Peyer's patch (tissue), 4 donors: ENCODE measurements at regions not wholly inside any gene's neighbourhood (a gene's known extent, or its start where the extent isn't known, plus 50 kb on each side); places are given as distances from the start of the nearest gene placed in this dataset.

Experiments used
- DNase-seq, 3 donors: peaks; one replicate each; pipeline ENCODE4 v3.0.0-alpha.2; 2017 to 2019
- H3K27ac ChIP-seq, 4 donors: fragments of 200-600 bp; sonication (generic); one replicate each; pipeline ENCODE4 v1.5.1; 2016 to 2019
- H3K27me3 ChIP-seq, 2 donors: fragments of 200-600 bp; sonication (generic); one replicate each; pipeline ENCODE4 v1.5.1; 2019
- H3K36me3 ChIP-seq, 3 donors: fragments of 200-600 bp; sonication (generic); one replicate each; pipeline ENCODE4 v1.5.1; 2016 to 2019
- H3K4me1 ChIP-seq, 4 donors: fragments of 200-600 bp; sonication (generic); one replicate each; pipeline ENCODE4 v1.5.1; 2016 to 2019
- H3K4me3 ChIP-seq, 4 donors: fragments of 200-600 bp; sonication (generic); 1 replicate in 3 of 4; 2 replicates in 1 of 4; pipeline ENCODE4 v1.5.1; 2016 to 2019; ENCODE audit warnings: mild to moderate bottlenecking in 1 of 4
- H3K9me3 ChIP-seq, 4 donors: fragments of 200-600 bp; sonication (generic); one replicate each; pipeline ENCODE4 v1.5.1; 2016 to 2019; ENCODE audit warnings: mild to moderate bottlenecking in 1 of 4
- POLR2A ChIP-seq, 2 donors: fragments of 450-650 bp; IDR thresholded peaks; one replicate each; pipeline ENCODE4 v1.5.1; 2017; ENCODE audit warnings: antibody characterized with exemption in 2 of 2, mild to moderate bottlenecking in 2 of 2, moderate library complexity in 2 of 2
- TF ChIP-seq, protein P1 (sequence below), 6 experiments: fragments of 450-650 bp in 4 of 6; fragments of 200-600 bp in 2 of 6; sonication (generic) in 1 of 6; IDR thresholded peaks; one replicate each; pipeline ENCODE4 v1.5.1; 2017 to 2019; ENCODE audit warnings: antibody characterized with exemption in 6 of 6, mild to moderate bottlenecking in 3 of 6, moderate library complexity in 1 of 6

DNA sequence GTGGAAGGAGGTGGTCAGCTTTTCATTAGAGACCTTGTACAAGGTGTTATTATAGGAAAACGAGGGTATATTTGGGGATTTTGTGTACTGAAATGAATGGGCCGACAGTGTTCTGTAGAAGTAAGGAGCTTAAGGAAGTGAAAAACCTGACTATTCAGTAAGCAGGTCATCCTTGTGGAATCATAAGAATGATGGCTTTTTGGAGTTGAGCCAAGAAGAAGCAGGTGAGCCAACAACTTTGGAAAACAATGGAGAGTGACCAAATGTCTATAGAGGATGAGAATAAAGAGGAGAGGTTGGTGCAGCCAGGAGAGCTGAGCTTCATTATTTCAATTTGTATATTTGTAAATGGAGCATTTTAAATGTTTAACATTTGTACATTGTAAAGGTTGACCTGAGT is 595.7 kb downstream of the CCSER2 start:
- Histone ChIP-seq H3K4me1 (no peaks in the 10 kb centered on the region), H3K27ac (no peak overlapping the region), H3K36me3 (no peaks in the 10 kb centered on the region), H3K4me3 (no peak overlapping the region), H3K27me3 (no peaks in the 10 kb centered on the region), H3K9me3 (no peaks in the 10 kb centered on the region)
- no peak for DNase-seq
- TF ChIP-seq, protein P1, sequence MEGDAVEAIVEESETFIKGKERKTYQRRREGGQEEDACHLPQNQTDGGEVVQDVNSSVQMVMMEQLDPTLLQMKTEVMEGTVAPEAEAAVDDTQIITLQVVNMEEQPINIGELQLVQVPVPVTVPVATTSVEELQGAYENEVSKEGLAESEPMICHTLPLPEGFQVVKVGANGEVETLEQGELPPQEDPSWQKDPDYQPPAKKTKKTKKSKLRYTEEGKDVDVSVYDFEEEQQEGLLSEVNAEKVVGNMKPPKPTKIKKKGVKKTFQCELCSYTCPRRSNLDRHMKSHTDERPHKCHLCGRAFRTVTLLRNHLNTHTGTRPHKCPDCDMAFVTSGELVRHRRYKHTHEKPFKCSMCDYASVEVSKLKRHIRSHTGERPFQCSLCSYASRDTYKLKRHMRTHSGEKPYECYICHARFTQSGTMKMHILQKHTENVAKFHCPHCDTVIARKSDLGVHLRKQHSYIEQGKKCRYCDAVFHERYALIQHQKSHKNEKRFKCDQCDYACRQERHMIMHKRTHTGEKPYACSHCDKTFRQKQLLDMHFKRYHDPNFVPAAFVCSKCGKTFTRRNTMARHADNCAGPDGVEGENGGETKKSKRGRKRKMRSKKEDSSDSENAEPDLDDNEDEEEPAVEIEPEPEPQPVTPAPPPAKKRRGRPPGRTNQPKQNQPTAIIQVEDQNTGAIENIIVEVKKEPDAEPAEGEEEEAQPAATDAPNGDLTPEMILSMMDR (IDR thresholded peaks at IDR 0.05) = no peak
- TF ChIP-seq POLR2A (IDR thresholded peaks at IDR 0.05) = no peak

- H3K27ac ChIP-seq = no peak overlapping the region
- H3K4me1 ChIP-seq = no peaks in the 10 kb centered on the region
- DNase-seq = no peak
- H3K4me3 ChIP-seq = no peak overlapping the region
- H3K9me3 ChIP-seq = no peaks in the 10 kb centered on the region
- no peaks in the 10 kb centered on the region for H3K36me3 ChIP-seq
- no peak for TF ChIP-seq POLR2A (IDR thresholded peaks at IDR 0.05)
- TF ChIP-seq, protein P1 (IDR thresholded peaks at IDR 0.05) = no peak
- no peaks in the 10 kb centered on the region for H3K27me3 ChIP-seq
Observed at GRCh38 chr10:84925495-84925894, 597.1 kb downstream of the CCSER2 start.

- DNase-seq = no peak
- no peak for TF ChIP-seq POLR2A (IDR thresholded peaks at IDR 0.05)
- TF ChIP-seq, protein P1 (IDR thresholded peaks at IDR 0.05) = no peak
- Histone ChIP-seq H3K27ac (no peak overlapping the region), H3K27me3 (no peaks in the 10 kb centered on the region), H3K36me3 (no peaks in the 10 kb centered on the region), H3K4me1 (no peaks in the 10 kb centered on the region), H3K4me3 (no peak overlapping the region), H3K9me3 (no peaks in the 10 kb centered on the region)
Observed at GRCh38 chr10:84933402-84933801, 605.0 kb downstream of the CCSER2 start.

DNA sequence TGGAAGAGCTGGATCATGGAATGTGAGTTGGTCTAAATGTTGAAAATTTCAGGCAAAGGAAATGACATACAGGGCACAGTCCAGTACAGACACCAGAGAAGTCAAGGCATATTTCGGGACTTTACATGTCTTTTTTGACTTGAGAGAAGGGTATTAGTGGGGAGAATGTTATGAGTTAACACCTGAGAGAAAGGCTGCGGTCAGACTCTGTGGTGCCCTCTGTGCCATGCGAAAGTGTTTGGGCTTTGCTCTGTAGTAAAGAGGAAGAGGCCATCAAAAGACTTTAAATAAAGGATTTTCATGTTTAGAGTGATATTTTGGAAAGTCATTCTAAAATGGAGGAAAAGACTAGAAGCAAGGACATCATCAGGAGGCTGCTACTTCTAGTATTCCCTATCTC is 607.4 kb downstream of the CCSER2 start:
- Histone ChIP-seq H3K36me3 (no peaks in the 10 kb centered on the region), H3K4me1 (no peaks in the 10 kb centered on the region), H3K9me3 (no peaks in the 10 kb centered on the region), H3K4me3 (no peak overlapping the region), H3K27ac (no peak overlapping the region), H3K27me3 (no peaks in the 10 kb centered on the region)
- no peak for DNase-seq
- TF ChIP-seq, protein P1 (IDR thresholded peaks at IDR 0.05) = no peak

DNA sequence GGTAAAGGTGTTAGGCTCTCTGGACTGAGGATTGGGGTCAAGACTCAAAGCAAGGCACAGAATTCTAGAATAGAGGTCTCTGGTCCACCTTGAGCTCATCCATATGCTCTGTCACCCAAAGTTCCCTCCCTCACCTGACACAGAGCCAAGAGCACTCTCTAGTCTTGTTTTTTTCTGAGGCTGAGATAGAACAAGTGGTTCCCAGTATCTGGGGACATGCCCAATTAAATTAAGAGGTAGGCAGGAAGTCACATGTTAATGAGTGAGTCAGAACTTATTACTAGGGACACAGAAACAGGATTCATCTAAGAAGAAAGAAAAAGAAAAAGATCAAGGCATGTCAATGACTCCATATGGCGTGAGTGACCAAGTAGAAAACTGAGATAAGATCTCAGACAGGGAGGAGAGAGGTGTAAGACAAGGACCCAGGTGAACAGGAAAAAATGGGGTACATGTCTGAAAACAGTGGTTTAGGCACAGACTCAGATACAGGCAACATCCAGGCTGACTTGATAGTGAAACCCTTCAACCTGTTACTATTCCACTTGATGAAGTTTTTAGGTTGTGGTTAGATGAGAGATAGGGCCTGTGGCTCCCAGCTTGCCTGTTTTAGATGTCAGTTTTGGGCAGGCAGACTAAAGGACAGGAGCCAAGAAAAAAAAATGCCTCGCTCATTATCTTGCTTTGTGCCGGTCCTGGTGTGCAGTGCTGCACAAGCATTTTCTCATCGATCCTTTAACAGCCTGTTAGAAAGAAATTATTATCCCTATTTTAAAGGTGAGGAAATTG is 609.9 kb downstream of the CCSER2 start:
- Histone ChIP-seq H3K27ac (no peak overlapping the region), H3K4me1 (no peaks in the 10 kb centered on the region)

More for the DNA sequence above, 609.9 kb downstream of the CCSER2 start:
- H3K36me3 ChIP-seq = no peaks in the 10 kb centered on the region
- DNase-seq = no peak
- no peak overlapping the region for H3K4me3 ChIP-seq
- TF ChIP-seq, protein P1 (IDR thresholded peaks at IDR 0.05) = no peak
- TF ChIP-seq POLR2A (IDR thresholded peaks at IDR 0.05) = no peak
- H3K9me3 ChIP-seq = no peaks in the 10 kb centered on the region
- no peaks in the 10 kb centered on the region for H3K27me3 ChIP-seq
